SK-N-SH treated with all-trans-retinoic acid at 6 μM for 48 hours (cell line): ENCODE measurements at regions not wholly inside any gene's neighbourhood (a gene's known extent, or its start where the extent isn't known, plus 50 kb on each side); places are given as distances from the start of the nearest gene placed in this dataset.

ENCODE experiments used
- ATAC-seq: fragments of 200-7000 bp; cut with Tn5 transposase; 3 replicates; pipeline ENCODE4 v1.9.1; 2020; ENCODE audit warnings: mild to moderate bottlenecking, moderate library complexity
- BACH2 ChIP-seq: fragments of 250-450 bp; sonication (Bioruptor Pico); IDR thresholded peaks from 2 replicates; pipeline ENCODE4 v1.9.0; 2021; ENCODE audit warnings: mild to moderate bottlenecking, borderline replicate concordance
- CREB5 ChIP-seq: fragments of 250-450 bp; sonication (Bioruptor Pico); IDR thresholded peaks from 2 replicates; pipeline ENCODE4 v1.5.1; 2020; ENCODE audit warnings: low read depth, mild to moderate bottlenecking, moderate library complexity
- CSDC2 ChIP-seq: fragments of 250-450 bp; sonication (Bioruptor Pico); IDR thresholded peaks from 2 replicates; pipeline ENCODE4 v1.5.0; 2020; ENCODE audit warnings: mild to moderate bottlenecking, moderate library complexity
- CSRNP3 ChIP-seq: fragments of 250-450 bp; sonication (Bioruptor Pico); IDR thresholded peaks from 2 replicates; pipeline ENCODE4 v1.5.1; 2021; ENCODE audit warnings: mild to moderate bottlenecking, moderate library complexity
- ESRRG ChIP-seq: fragments of 250-450 bp; sonication (Bioruptor Pico); IDR thresholded peaks from 2 replicates; pipeline ENCODE4 v1.6.1; 2021; ENCODE audit warnings: mild to moderate bottlenecking
- ISL1 ChIP-seq: fragments of 250-450 bp; sonication (Bioruptor Pico); IDR thresholded peaks from 2 replicates; pipeline ENCODE4 v2.1.2; 2022; ENCODE audit warnings: mild to moderate bottlenecking, moderate library complexity
- PATZ1 ChIP-seq: fragments of 250-450 bp; sonication (Bioruptor Pico); IDR thresholded peaks from 2 replicates; pipeline ENCODE4 v1.8.0; 2020; ENCODE audit warnings: mild to moderate bottlenecking, moderate library complexity, borderline replicate concordance
- POU6F1 ChIP-seq: fragments of 250-450 bp; sonication (Bioruptor Pico); IDR thresholded peaks from 2 replicates; pipeline ENCODE4 v1.8.0; 2021; ENCODE audit warnings: low read depth, mild to moderate bottlenecking, moderate library complexity, borderline replicate concordance
- RARB ChIP-seq: fragments of 250-450 bp; sonication (Bioruptor Pico); IDR thresholded peaks from 2 replicates; pipeline ENCODE4 v1.8.0; 2021; ENCODE audit warnings: mild to moderate bottlenecking, moderate library complexity
- SNAI2 ChIP-seq: fragments of 250-450 bp; sonication (Bioruptor Pico); IDR thresholded peaks from 2 replicates; pipeline ENCODE4 v1.5.0; 2020; ENCODE audit warnings: mild to moderate bottlenecking, moderate library complexity
- TCF4 ChIP-seq: fragments of 250-450 bp; sonication (Bioruptor Pico); IDR thresholded peaks from 2 replicates; pipeline ENCODE4 v1.8.0; 2021; ENCODE audit warnings: mild to moderate bottlenecking, moderate library complexity, borderline replicate concordance
- TOX ChIP-seq: fragments of 250-450 bp; sonication (Bioruptor Pico); IDR thresholded peaks from 2 replicates; pipeline ENCODE4 v1.8.0; 2021; ENCODE audit warnings: mild to moderate bottlenecking, moderate library complexity, borderline replicate concordance
- TSHZ2 ChIP-seq: fragments of 250-450 bp; sonication (Bioruptor Pico); IDR thresholded peaks from 2 replicates; pipeline ENCODE4 v1.5.0; 2020; ENCODE audit warnings: mild to moderate bottlenecking, moderate library complexity
- ZC3H10 ChIP-seq: fragments of 250-450 bp; sonication (Bioruptor Pico); IDR thresholded peaks from 2 replicates; pipeline ENCODE4 v1.5.1; 2021; ENCODE audit warnings: mild to moderate bottlenecking, moderate library complexity
- ZFP3 ChIP-seq: fragments of 250-450 bp; sonication (Bioruptor Pico); IDR thresholded peaks from 2 replicates; pipeline ENCODE4 v1.5.0; 2020; ENCODE audit warnings: mild to moderate bottlenecking, moderate library complexity
- ZFP30 ChIP-seq: fragments of 450-650 bp; formaldehyde crosslinking; IDR thresholded peaks from 2 replicates; pipeline ENCODE4 v1.5.0; 2022; ENCODE audit warnings: mild to moderate bottlenecking, moderate library complexity
- ZNF565 ChIP-seq: fragments of 450-650 bp; formaldehyde crosslinking; conservative IDR thresholded peaks from 2 replicates; pipeline ENCODE4 v1.5.0; 2020; ENCODE audit warnings: low read depth, mild to moderate bottlenecking, moderate library complexity
- ZNF70 ChIP-seq: fragments of 450-650 bp; formaldehyde crosslinking; IDR thresholded peaks from 2 replicates; pipeline ENCODE4 v1.5.0; 2020; ENCODE audit warnings: mild to moderate bottlenecking, moderate library complexity
- ZNF8 ChIP-seq: fragments of 450-650 bp; formaldehyde crosslinking; IDR thresholded peaks from 2 replicates; pipeline ENCODE4 v1.5.0; 2020; ENCODE audit warnings: mild to moderate bottlenecking, moderate library complexity

- no peak for TF ChIP-seq ZNF565 (CRISPR knock-in tag)
- no peak for TF ChIP-seq SNAI2
- no peak for TF ChIP-seq ZFP3
- no peak for TF ChIP-seq PATZ1 (CRISPR knock-in tag)
- no peak for TF ChIP-seq ZNF70 (CRISPR knock-in tag)
- no peak for TF ChIP-seq CSRNP3
- TF ChIP-seq BACH2, result no peak
- no peak for TF ChIP-seq CSDC2 (CRISPR knock-in tag)
- TF ChIP-seq ZFP30, result no peak
- TF ChIP-seq ESRRG (CRISPR knock-in tag), result no peak
- TF ChIP-seq TSHZ2 (CRISPR knock-in tag), result no peak
- TF ChIP-seq ZNF8 (CRISPR knock-in tag), result no peak
- TF ChIP-seq TOX (CRISPR knock-in tag), result no peak
- TF ChIP-seq RARB (CRISPR knock-in tag), result no peak
- TF ChIP-seq POU6F1 (CRISPR knock-in tag), result no peak
- no peak for TF ChIP-seq TCF4 (CRISPR knock-in tag)
- TF ChIP-seq ZC3H10 (CRISPR knock-in tag), result no peak
- ATAC-seq, result no peak
Observed at GRCh38 chr6:132868057-132868456, 53.7 kb downstream of the RPS12 start.

GRCh38 chr6:132872923-132873322 is 58.6 kb downstream of the RPS12 start:
- TF ChIP-seq CSDC2 (CRISPR knock-in tag) (no peak), ESRRG (CRISPR knock-in tag) (no peak), BACH2 (no peak), ZFP30 (no peak), TOX (CRISPR knock-in tag) (no peak), PATZ1 (CRISPR knock-in tag) (no peak), ZNF565 (CRISPR knock-in tag) (no peak), SNAI2 (no peak), RARB (CRISPR knock-in tag) (no peak), ISL1 (no peak), CSRNP3 (no peak), CREB5 (CRISPR knock-in tag) (no peak), ZFP3 (no peak), ZNF8 (CRISPR knock-in tag) (no peak), TCF4 (CRISPR knock-in tag) (no peak), TSHZ2 (CRISPR knock-in tag) (no peak), POU6F1 (CRISPR knock-in tag) (no peak)
- TF ChIP-seq, all 23 proteins: peak for 0
- ATAC-seq, result no peak
